BLaER1 treated with 17β-estradiol and CSF1 and Interleukin-3, amounts not matched to agents 10 nM and 100 nM (cell line): ENCODE measurements at regions not wholly inside any gene's neighbourhood (a gene's known extent, or its start where the extent isn't known, plus 50 kb on each side); places are given as distances from the start of the nearest gene placed in this dataset.

ENCODE experiments used
- H3K27ac ChIP-seq, 11 experiments: shearing (Covaris generic); formaldehyde crosslinking; 2 replicates each; pipeline ENCODE4 v1.8.1; 2022
- H3K27me3 ChIP-seq, 11 experiments: shearing (Covaris generic); formaldehyde crosslinking; 2 replicates each; pipeline ENCODE4 v1.8.1; 2022
- H3K36me3 ChIP-seq, 11 experiments: shearing (Covaris generic); formaldehyde crosslinking; 2 replicates each; pipeline ENCODE4 v1.8.1; 2022
- H3K4me1 ChIP-seq, 10 experiments: shearing (Covaris generic); formaldehyde crosslinking; 2 replicates each; pipeline ENCODE4 v1.8.1; 2022
- H3K4me2 ChIP-seq, 11 experiments: shearing (Covaris generic); formaldehyde crosslinking; 2 replicates each; pipeline ENCODE4 v1.8.1; 2022
- H3K4me3 ChIP-seq, 10 experiments: shearing (Covaris generic); formaldehyde crosslinking; 2 replicates each; pipeline ENCODE4 v1.8.1; 2022
- H3K9ac ChIP-seq, 11 experiments: shearing (Covaris generic); formaldehyde crosslinking; 2 replicates each; pipeline ENCODE4 v1.8.1; 2022
- H3K9me3 ChIP-seq, 11 experiments: shearing (Covaris generic); formaldehyde crosslinking; replicated peaks in 1 of 11; 2 replicates each; pipeline ENCODE4 v1.8.1; 2022
- H4K20me1 ChIP-seq, 11 experiments: shearing (Covaris generic); formaldehyde crosslinking; 2 replicates each; pipeline ENCODE4 v1.8.1; 2022
- Cebpa-rat ChIP-seq, 11 experiments: shearing (Covaris generic); IDR thresholded peaks; 2 replicates each; pipeline ENCODE4 v1.8.1; 2022

DNA sequence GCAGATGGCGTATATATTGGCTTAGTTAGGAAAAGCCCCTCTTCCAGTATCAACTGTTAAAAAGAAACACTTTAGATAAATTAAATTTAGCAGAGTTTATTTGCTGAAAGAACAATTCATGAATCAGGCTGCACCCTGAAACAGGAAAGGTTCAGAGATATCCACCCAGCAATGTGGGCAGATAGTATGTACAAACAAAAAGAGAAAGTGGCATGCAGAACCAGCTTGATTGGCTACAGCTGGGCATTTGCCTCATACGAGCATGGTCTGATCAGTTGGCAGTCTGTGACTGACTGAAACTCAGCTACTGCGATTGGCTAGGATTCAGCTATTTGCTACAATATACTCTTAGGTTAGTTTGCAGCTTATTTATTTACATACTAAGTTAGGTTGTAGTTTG lies 98.2 kb downstream of the ZC3H11B start:
- Histone ChIP-seq H4K20me1 (no peaks in the 10 kb centered on the region), H3K4me1 (peaks cover 0 to 8% (median 0%) of the 10 kb centered on the region in 10 experiments; a peak in 1 of 20 replicates), H3K27me3 (no peaks in the 10 kb centered on the region), H3K36me3 (no peaks in the 10 kb centered on the region), H3K4me2 (no peak overlapping the region), H3K9me3 (no peaks in the 10 kb centered on the region), H3K9ac (no peak overlapping the region), H3K4me3 (no peak overlapping the region), H3K27ac (no peak overlapping the region)
- no peak for TF ChIP-seq Cebpa-rat (IDR thresholded peaks at IDR 0.05)

DNA sequence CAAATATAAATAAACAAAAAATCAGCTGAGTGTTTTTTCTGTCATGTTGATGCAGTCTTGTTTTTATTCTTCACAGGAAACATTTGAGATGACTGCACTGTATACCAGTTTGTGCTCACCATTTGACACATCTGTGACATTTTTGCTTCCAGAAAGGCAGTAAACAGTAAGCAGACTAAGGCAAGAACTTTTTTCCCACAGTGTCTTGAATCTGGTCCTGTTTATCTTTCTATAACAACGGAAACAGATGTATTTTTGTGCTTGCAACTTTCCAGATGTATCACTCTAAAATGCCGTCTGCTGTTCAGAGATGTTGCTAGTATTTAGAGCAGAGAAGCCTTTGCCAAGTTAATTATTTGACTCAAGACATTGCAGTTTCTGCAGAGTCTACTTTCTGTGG lies 105.5 kb downstream of the ZC3H11B start:
- Histone ChIP-seq H3K36me3 (no peaks in the 10 kb centered on the region), H3K27me3 (no peaks in the 10 kb centered on the region), H3K9me3 (no peaks in the 10 kb centered on the region), H3K4me1 (peaks cover 0 to 20% (median 0%) of the 10 kb centered on the region in 10 experiments; a peak in 5 of 20 replicates), H3K27ac (no peak overlapping the region), H3K4me2 (no peak overlapping the region), H3K4me3 (no peak overlapping the region), H4K20me1 (no peaks in the 10 kb centered on the region), H3K9ac (no peak overlapping the region)
- no peak for TF ChIP-seq Cebpa-rat (IDR thresholded peaks at IDR 0.05)

DNA sequence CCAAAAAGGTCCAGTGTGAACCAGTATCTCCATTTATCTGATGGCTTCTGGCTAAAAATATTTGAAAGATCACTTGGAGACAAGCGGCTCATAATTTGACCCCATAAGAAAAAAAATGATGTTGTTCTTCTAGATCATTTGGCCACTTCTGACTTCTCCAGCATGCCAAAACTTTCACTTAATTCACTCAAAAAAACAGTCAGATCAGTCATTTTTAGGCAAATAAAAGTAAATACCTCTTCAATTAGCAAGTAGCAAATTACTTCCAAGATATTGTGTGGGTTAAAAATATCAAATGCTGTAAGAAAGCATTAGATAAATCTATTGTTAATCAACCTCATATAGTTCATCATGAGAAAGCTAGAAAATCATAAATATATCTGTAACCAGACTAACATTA lies 106.0 kb downstream of the ZC3H11B start:
- no peak for TF ChIP-seq Cebpa-rat (IDR thresholded peaks at IDR 0.05)
- Histone ChIP-seq H3K9me3 (no peaks in the 10 kb centered on the region), H4K20me1 (no peaks in the 10 kb centered on the region), H3K27me3 (no peaks in the 10 kb centered on the region), H3K27ac (no peak overlapping the region), H3K4me3 (no peak overlapping the region), H3K4me2 (no peak overlapping the region), H3K4me1 (peaks cover 0 to 20% (median 0%) of the 10 kb centered on the region in 10 experiments; a peak in 5 of 20 replicates), H3K9ac (no peak overlapping the region), H3K36me3 (no peaks in the 10 kb centered on the region)

DNA sequence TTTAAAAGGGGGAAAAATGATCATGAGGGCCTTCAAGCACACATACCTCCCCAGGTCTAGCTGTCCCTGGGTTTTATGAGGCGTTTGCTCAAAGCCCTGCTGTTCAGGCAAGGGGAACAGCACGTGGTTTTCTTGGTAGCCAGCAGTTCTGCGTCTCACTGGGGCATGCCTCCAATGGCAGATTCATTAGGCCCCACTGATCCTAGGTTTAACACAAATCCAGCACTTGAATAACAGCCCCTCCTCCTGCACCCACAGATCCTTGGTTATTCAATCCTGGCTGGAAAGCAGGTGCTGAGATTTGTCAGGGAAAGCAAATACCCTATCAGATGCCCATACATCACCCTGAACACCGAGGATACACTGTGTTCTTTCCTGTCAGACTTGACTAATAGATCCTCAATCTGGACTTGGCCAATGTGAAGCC lies 106.4 kb downstream of the ZC3H11B start:
- peaks cover 0 to 20% (median 0%) of the 10 kb centered on the region in 10 experiments; a peak in 5 of 20 replicates for H3K4me1 ChIP-seq
- TF ChIP-seq Cebpa-rat (IDR thresholded peaks at IDR 0.05): no peak
- no peaks in the 10 kb centered on the region for H3K36me3 ChIP-seq
- H3K9ac ChIP-seq: no peak overlapping the region
- H3K27me3 ChIP-seq: no peaks in the 10 kb centered on the region
- no peaks in the 10 kb centered on the region for H3K9me3 ChIP-seq
- H3K27ac ChIP-seq: no peak overlapping the region
- no peak overlapping the region for H3K4me3 ChIP-seq
- H3K4me2 ChIP-seq: peak overlapping the region in 2 of 11 experiments; percentile 8 to 63; a peak in 3 of 22 replicates
- H4K20me1 ChIP-seq: no peaks in the 10 kb centered on the region

DNA sequence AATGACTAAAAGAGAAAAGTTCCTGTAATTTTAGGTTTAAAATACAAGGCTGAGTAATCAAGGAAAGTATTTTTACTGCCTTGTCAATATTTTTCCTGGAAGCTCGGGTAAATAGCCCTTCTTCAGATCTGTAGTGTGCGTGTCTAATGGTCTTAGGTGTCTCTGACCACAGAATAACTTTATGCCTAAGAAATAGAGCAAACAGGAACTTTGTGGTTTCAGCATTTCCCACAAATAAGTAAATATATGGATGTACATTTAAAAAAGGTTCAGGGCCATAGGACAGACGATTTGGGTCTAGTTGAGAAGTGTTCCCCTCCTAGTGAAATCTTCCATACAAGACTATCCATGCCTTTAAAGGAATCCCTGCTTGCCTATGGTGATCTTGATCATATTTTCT lies 107.0 kb downstream of the ZC3H11B start:
- H3K9ac ChIP-seq: no peak overlapping the region
- H3K27ac ChIP-seq: no peak overlapping the region
- peak overlapping the region in 5 of 11 experiments; percentile 2 to 63 (median 8); a peak in 6 of 22 replicates for H3K4me2 ChIP-seq
- no peaks in the 10 kb centered on the region for H4K20me1 ChIP-seq
- H3K4me3 ChIP-seq: no peak overlapping the region
- peaks cover 0 to 20% (median 0%) of the 10 kb centered on the region in 10 experiments; a peak in 5 of 20 replicates for H3K4me1 ChIP-seq
- no peaks in the 10 kb centered on the region for H3K9me3 ChIP-seq
- no peaks in the 10 kb centered on the region for H3K27me3 ChIP-seq
- TF ChIP-seq Cebpa-rat (IDR thresholded peaks at IDR 0.05): no peak
- no peaks in the 10 kb centered on the region for H3K36me3 ChIP-seq

DNA sequence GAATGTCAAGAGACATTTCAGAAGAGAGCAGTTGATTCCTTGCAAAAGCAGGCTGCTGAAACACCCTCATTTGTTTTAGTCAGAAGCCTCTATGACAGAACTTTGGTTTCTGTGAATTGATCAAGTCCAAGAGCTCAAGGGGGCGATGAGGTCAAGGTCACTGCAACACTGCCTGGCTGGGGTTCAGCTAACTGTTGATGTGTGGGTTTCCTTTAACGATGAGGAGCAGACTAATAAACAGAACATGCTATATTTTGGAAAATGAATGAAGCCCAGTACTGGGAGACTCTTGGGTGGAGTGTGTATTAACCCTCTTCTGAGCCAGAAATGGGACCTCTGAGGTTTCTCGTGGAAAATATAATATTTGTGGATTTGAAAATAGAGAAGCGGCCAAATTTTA lies 109.3 kb downstream of the ZC3H11B start:
- peaks cover 0 to 32% (median 0%) of the 10 kb centered on the region in 10 experiments; a peak in 5 of 20 replicates for H3K4me1 ChIP-seq
- H3K9ac ChIP-seq: no peak overlapping the region
- no peaks in the 10 kb centered on the region for H4K20me1 ChIP-seq
- no peaks in the 10 kb centered on the region for H3K27me3 ChIP-seq
- no peak for TF ChIP-seq Cebpa-rat (IDR thresholded peaks at IDR 0.05)
- H3K9me3 ChIP-seq: no peaks in the 10 kb centered on the region
- no peak overlapping the region for H3K27ac ChIP-seq
- no peak overlapping the region for H3K4me2 ChIP-seq
- H3K4me3 ChIP-seq: no peak overlapping the region
- H3K36me3 ChIP-seq: no peaks in the 10 kb centered on the region

DNA sequence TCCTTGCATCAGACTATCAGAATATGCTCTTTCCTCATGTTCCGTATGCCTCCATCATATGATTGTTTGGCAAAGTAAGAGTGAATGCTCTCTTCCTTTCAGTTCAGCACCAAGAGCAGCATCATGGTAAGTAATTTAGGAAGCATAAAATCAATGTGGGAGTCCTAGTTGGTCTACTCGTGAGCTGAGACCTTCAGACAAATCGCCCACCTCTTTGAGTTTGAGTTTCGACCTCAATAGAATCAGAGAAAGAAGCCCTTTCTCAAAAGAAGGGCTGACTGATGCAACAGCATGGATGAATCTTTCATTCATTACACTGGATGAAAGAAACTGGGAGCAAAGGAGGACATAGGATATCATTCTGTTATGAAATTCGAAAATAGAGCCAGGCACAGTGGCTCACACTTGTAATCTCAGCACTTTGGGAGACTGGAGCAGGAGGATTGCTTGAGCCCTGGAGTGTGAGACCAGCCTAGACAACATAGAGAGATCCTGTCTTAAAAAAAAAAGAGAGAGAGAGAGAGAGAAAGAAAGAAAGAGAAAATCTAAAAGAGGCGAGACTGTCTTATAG lies 112.5 kb downstream of the ZC3H11B start:
- no peaks in the 10 kb centered on the region for H3K9me3 ChIP-seq
- peaks cover 0 to 23% (median 0%) of the 10 kb centered on the region in 10 experiments; a peak in 4 of 20 replicates for H3K4me1 ChIP-seq
- H3K27me3 ChIP-seq: no peaks in the 10 kb centered on the region
- H3K9ac ChIP-seq: no peak overlapping the region
- no peak overlapping the region for H3K27ac ChIP-seq
- H3K36me3 ChIP-seq: no peaks in the 10 kb centered on the region
- H3K4me3 ChIP-seq: no peak overlapping the region
- no peak overlapping the region for H3K4me2 ChIP-seq
- no peaks in the 10 kb centered on the region for H4K20me1 ChIP-seq
- no peak for TF ChIP-seq Cebpa-rat (IDR thresholded peaks at IDR 0.05)

DNA sequence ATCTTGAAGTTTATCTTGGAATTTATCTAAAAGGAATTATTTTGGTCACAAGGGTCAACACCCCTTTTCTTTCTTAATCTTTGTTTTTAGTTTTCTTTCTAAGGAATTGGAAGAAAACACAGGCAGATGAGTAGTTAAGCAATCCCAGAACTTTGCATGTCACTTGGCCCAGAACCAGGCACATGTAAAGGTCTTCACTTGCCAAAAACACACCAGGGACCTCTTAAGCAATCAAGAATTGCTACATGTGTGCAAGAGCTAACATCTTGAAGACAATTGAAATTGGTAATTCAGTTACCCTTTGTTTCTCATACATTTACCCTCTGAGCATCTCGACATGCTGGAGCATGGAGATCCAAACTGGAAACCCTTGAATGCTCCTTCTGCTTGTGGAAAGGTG lies 114.2 kb downstream of the ZC3H11B start:
- Histone ChIP-seq H3K36me3 (no peaks in the 10 kb centered on the region), H3K4me3 (no peak overlapping the region), H3K9me3 (no peaks in the 10 kb centered on the region), H3K27me3 (no peaks in the 10 kb centered on the region), H3K4me2 (peak overlapping the region in 1 of 11 experiments; percentile 27; a peak in 1 of 22 replicates), H3K4me1 (peaks cover 0 to 18% (median 0%) of the 10 kb centered on the region in 10 experiments; a peak in 2 of 20 replicates), H3K27ac (no peak overlapping the region), H3K9ac (no peak overlapping the region), H4K20me1 (no peaks in the 10 kb centered on the region)
- TF ChIP-seq Cebpa-rat (IDR thresholded peaks at IDR 0.05): no peak

DNA sequence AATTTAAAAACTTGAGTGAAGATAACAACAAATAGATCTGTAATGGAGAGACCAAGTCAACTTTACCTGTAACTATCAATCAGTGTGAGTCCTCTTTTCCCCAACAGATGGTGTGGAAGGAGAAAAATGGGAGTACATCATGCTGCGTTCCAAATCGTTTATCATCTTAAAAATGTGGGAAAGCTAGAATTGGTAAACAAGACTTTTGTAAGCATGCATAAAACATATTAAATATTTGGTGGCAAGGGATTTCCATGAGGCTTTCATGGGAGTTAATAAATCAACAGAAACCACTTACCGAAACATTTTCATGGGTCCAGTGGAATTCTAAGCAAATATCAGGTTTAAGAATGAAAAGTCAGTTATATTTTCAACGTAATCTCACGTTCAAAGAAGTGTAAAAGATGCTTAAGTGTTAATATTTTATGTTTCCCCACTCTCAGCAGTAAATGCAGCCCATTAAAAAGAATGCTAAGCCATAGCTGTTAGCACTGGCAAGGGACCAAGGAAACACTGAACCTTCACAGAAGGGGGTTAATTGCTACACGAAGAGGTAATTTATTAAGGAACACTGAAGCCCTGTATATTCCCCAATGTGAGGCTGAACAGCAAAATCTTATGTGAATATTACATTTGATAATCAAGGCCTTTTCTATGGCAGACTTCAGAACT lies 117.0 kb downstream of the ZC3H11B start:
- Histone ChIP-seq H3K4me2 (no peak overlapping the region), H4K20me1 (no peaks in the 10 kb centered on the region), H3K4me1 (peaks cover 0 to 28% (median 0%) of the 10 kb centered on the region in 10 experiments; a peak in 4 of 20 replicates), H3K4me3 (no peak overlapping the region), H3K9me3 (no peaks in the 10 kb centered on the region), H3K9ac (no peak overlapping the region), H3K36me3 (no peaks in the 10 kb centered on the region), H3K27me3 (no peaks in the 10 kb centered on the region), H3K27ac (no peak overlapping the region)
- no peak for TF ChIP-seq Cebpa-rat (IDR thresholded peaks at IDR 0.05)

DNA sequence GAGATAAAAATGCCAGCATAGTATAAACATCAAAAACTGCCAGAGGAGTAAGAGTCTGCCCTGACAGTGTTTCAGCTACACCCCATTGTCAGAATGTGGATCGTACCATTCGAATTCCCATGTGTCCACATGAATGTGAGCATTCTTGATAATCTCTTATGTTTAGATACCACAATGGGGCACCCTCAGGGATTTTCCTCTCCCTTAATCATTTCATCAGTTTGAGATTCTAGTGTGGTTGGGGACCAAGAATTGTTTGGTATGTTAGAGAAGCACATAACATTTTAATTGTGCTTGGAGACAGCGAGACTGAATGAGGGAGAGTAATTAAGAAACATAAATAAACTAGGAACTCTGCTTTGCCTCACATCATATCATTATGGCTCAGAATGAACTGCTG lies 120.2 kb downstream of the ZC3H11B start:
- Histone ChIP-seq H3K4me3 (no peak overlapping the region), H3K4me1 (peaks cover 0 to 45% (median 0%) of the 10 kb centered on the region in 10 experiments; a peak in 4 of 20 replicates), H3K9me3 (no peaks in the 10 kb centered on the region), H3K27me3 (no peaks in the 10 kb centered on the region), H3K36me3 (no peaks in the 10 kb centered on the region), H3K9ac (no peak overlapping the region), H4K20me1 (no peaks in the 10 kb centered on the region), H3K27ac (no peak overlapping the region), H3K4me2 (no peak overlapping the region)
- TF ChIP-seq Cebpa-rat (IDR thresholded peaks at IDR 0.05): no peak
